OCI-LY1 (cell line): ENCODE measurements at regions not wholly inside any gene's neighbourhood (a gene's known extent, or its start where the extent isn't known, plus 50 kb on each side); places are given as distances from the start of the nearest gene placed in this dataset.

ENCODE experiments used
- H2AFZ ChIP-seq: fragments of 200-600 bp; sonication (generic), shearing (Covaris generic); 2 replicates; pipeline ENCODE4 v1.6.0; 2014; ENCODE audit warnings: antibody characterized with exemption, mild to moderate bottlenecking, low read length
- H3F3A ChIP-seq: fragments of 200-600 bp; sonication (generic), shearing (Covaris generic); 2 replicates; pipeline ENCODE4 v1.6.0; 2014; ENCODE audit warnings: mild to moderate bottlenecking, antibody characterized with exemption, low read length, moderate library complexity; ENCODE audit not compliant: insufficient read depth
- H3K27ac ChIP-seq: fragments of 200-600 bp; sonication (generic); 2 replicates; pipeline ENCODE4 v1.5.1; 2014; ENCODE audit warnings: low read length, mixed run types, mild to moderate bottlenecking, low read depth; ENCODE audit not compliant: poor library complexity, severe bottlenecking
- H3K27me3 ChIP-seq: fragments of 200-600 bp; sonication (generic); 2 replicates; pipeline ENCODE4 v1.6.0; 2014; ENCODE audit warnings: antibody characterized with exemption, mild to moderate bottlenecking, low read length, moderate library complexity; ENCODE audit not compliant: insufficient read depth
- H3K36me3 ChIP-seq: fragments of 200-600 bp; sonication (generic); 2 replicates; pipeline ENCODE4 v1.6.1; 2014; ENCODE audit warnings: mild to moderate bottlenecking, antibody characterized with exemption, low read length, moderate library complexity, mixed read lengths; ENCODE audit not compliant: insufficient read depth
- H3K4me1 ChIP-seq: fragments of 200-600 bp; sonication (generic); 2 replicates; pipeline ENCODE4 v1.5.1; 2014; ENCODE audit warnings: mild to moderate bottlenecking, low read length, moderate library complexity; ENCODE audit not compliant: insufficient read depth, severe bottlenecking
- H3K4me2 ChIP-seq: fragments of 200-600 bp; sonication (generic), shearing (Covaris generic); 2 replicates; pipeline ENCODE4 v1.6.1; 2014; ENCODE audit warnings: low read length
- H3K4me3 ChIP-seq: fragments of 200-600 bp; sonication (generic); 2 replicates; pipeline ENCODE4 v1.5.1; 2014; ENCODE audit warnings: low read length, low read depth, mild to moderate bottlenecking, mixed read lengths; ENCODE audit not compliant: poor library complexity, severe bottlenecking
- H3K79me2 ChIP-seq: fragments of 200-600 bp; shearing (Covaris generic); 2 replicates; pipeline ENCODE4 v1.6.1; 2016; ENCODE audit warnings: mixed run types, low read length, mixed read lengths; ENCODE audit not compliant: insufficient read depth
- H3K9ac ChIP-seq: fragments of 200-600 bp; sonication (generic), shearing (Covaris generic); 2 replicates; pipeline ENCODE4 v1.6.1; 2014; ENCODE audit warnings: mild to moderate bottlenecking, low read length, mixed read lengths
- H3K9me2 ChIP-seq: fragments of 200-600 bp; sonication (generic), shearing (Covaris generic); 2 replicates; pipeline ENCODE4 v1.6.1; 2014; ENCODE audit warnings: low read depth, mild to moderate bottlenecking, low read length, mixed read lengths
- H3K9me3 ChIP-seq: fragments of 200-600 bp; shearing (Covaris generic); 2 replicates; pipeline ENCODE4 v1.6.1; 2014; ENCODE audit warnings: low read length, mixed read lengths
- H4K20me1 ChIP-seq: fragments of 200-600 bp; sonication (generic), shearing (Covaris generic); 2 replicates; pipeline ENCODE4 v1.6.0; 2016; ENCODE audit warnings: mild to moderate bottlenecking, low read length; ENCODE audit not compliant: insufficient read depth
- CTCF ChIP-seq: fragments of 200-600 bp; sonication (generic), shearing (Covaris generic); IDR thresholded peaks from 2 replicates; pipeline ENCODE4 v1.5.1; 2017; ENCODE audit warnings: mild to moderate bottlenecking, antibody characterized with exemption, low read length, moderate library complexity, mixed read lengths
- EZH2 ChIP-seq: fragments of 200-600 bp; sonication (generic), shearing (Covaris generic); IDR thresholded peaks from 2 replicates; pipeline ENCODE4 v1.8.0; 2017; ENCODE audit warnings: borderline replicate concordance, mixed run types, mild to moderate bottlenecking, antibody characterized with exemption, low read length, moderate library complexity, mixed read lengths

GRCh38 chr2:52955079-52955478 lies 812.5 kb upstream of the CHAC2 start:
- H3F3A ChIP-seq = no peaks in the 10 kb centered on the region
- H3K4me1 ChIP-seq = no peaks in the 10 kb centered on the region
- H3K4me2 ChIP-seq = no peak overlapping the region
- no peaks in the 10 kb centered on the region for H3K79me2 ChIP-seq
- H2AFZ ChIP-seq = no peak overlapping the region
- no peaks in the 10 kb centered on the region for H3K27me3 ChIP-seq
- no peak for TF ChIP-seq CTCF
- H3K36me3 ChIP-seq = no peaks in the 10 kb centered on the region
- H3K9me3 ChIP-seq = no peaks in the 10 kb centered on the region
- H3K27ac ChIP-seq = no peak overlapping the region
- no peaks in the 10 kb centered on the region for H3K9me2 ChIP-seq
- H3K9ac ChIP-seq = no peak overlapping the region
- H3K4me3 ChIP-seq = no peak overlapping the region
- no peaks in the 10 kb centered on the region for H4K20me1 ChIP-seq

- Histone ChIP-seq H3K36me3 (no peaks in the 10 kb centered on the region), H3K4me3 (no peak overlapping the region), H3K27me3 (no peaks in the 10 kb centered on the region), H2AFZ (no peak overlapping the region), H3K79me2 (no peaks in the 10 kb centered on the region), H3K9ac (no peak overlapping the region), H3K9me3 (no peaks in the 10 kb centered on the region), H3K27ac (no peak overlapping the region), H4K20me1 (no peaks in the 10 kb centered on the region), H3K4me2 (no peak overlapping the region), H3K9me2 (no peaks in the 10 kb centered on the region), H3F3A (no peaks in the 10 kb centered on the region), H3K4me1 (no peaks in the 10 kb centered on the region)
- TF ChIP-seq CTCF (no peak), EZH2 (no peak)
Observed at GRCh38 chr2:52940101-52940500, 827.5 kb upstream of the CHAC2 start.

- H3K9ac ChIP-seq = no peak overlapping the region
- H3K4me1 ChIP-seq = no peaks in the 10 kb centered on the region
- H3K9me2 ChIP-seq = no peaks in the 10 kb centered on the region
- TF ChIP-seq CTCF = no peak
- no peak for TF ChIP-seq EZH2
- H4K20me1 ChIP-seq = no peaks in the 10 kb centered on the region
- H3K36me3 ChIP-seq = no peaks in the 10 kb centered on the region
- no peak overlapping the region for H3K4me3 ChIP-seq
- H2AFZ ChIP-seq = no peak overlapping the region
- H3K27me3 ChIP-seq = no peaks in the 10 kb centered on the region
- no peak overlapping the region for H3K4me2 ChIP-seq
- H3K27ac ChIP-seq = no peak overlapping the region
- H3K79me2 ChIP-seq = no peaks in the 10 kb centered on the region
- no peaks in the 10 kb centered on the region for H3F3A ChIP-seq
- no peaks in the 10 kb centered on the region for H3K9me3 ChIP-seq
Observed at GRCh38 chr2:52939250-52939649, 828.4 kb upstream of the CHAC2 start.
